ENCODE measurements at regions not wholly inside any gene's neighbourhood (a gene's known extent, or its start where the extent isn't known, plus 50 kb on each side); places are given as distances from the start of the nearest gene placed in this dataset.

- 7% methylated on average over 2 of the region's 2 CpGs for WGBS (ENCODE audit: insufficient coverage, low coverage, missing lambda C conversion rate)
- H3K4me2 ChIP-seq (ENCODE audit: insufficient read depth, low read length), result no peak overlapping the region
- H3K36me3 ChIP-seq (ENCODE audit: control insufficient read depth, insufficient read depth, low read length), result no peaks in the 10 kb centered on the region
- in situ Hi-C loops (cut with MboI), result no loop called here
- H3K27ac ChIP-seq (ENCODE audit: extremely low read depth, low read depth, low read length), result no peak overlapping the region
- H2AFZ ChIP-seq (ENCODE audit: low read depth, low read length), result no peak overlapping the region
- intact Hi-C loops (cut with micrococcal nuclease), result no loop called here
- FAIRE-seq (no peak), ATAC-seq (no peak), DNase-seq (ENCODE audit: extremely low read depth in 1 of 4, low spot score in 3 of 4) (no peak)
- H3K27me3 ChIP-seq (ENCODE audit: control insufficient read depth in 2 of 2, insufficient read depth in 2 of 2, low read length in 2 of 2), result peaks cover 0 to 7% of the 10 kb centered on the region in 2 experiments; a peak in 4 of 5 replicates
- TF ChIP-seq CHD2 (IDR thresholded peaks at IDR 0.05; ENCODE audit: low read depth, low read length) (no peak), SOX6 (IDR thresholded peaks at IDR 0.05) (no peak), IRF2 (CRISPR knock-in tag; IDR thresholded peaks at IDR 0.05) (no peak), GABPB2 (CRISPR knock-in tag; conservative IDR thresholded peaks at IDR 0.05) (no peak), ZNF561 (CRISPR knock-in tag; conservative IDR thresholded peaks at IDR 0.05) (no peak), VEZF1 (CRISPR knock-in tag; IDR thresholded peaks at IDR 0.05) (no peak), TEAD4 (IDR thresholded peaks at IDR 0.05; ENCODE audit: low read length) (no peak), TEAD4 (CRISPR knock-in tag; IDR thresholded peaks at IDR 0.05; ENCODE audit: borderline replicate concordance) (no peak), ZNF766 (CRISPR knock-in tag; conservative IDR thresholded peaks at IDR 0.05) (no peak), ADNP (tag; IDR thresholded peaks at IDR 0.05) (no peak), XRCC3 (IDR thresholded peaks at IDR 0.05) (no peak), STAG1 (CRISPR knock-in tag; IDR thresholded peaks at IDR 0.05; ENCODE audit: borderline replicate concordance) (no peak), TAL1 (IDR thresholded peaks at IDR 0.05) (no peak), ELF4 (CRISPR knock-in tag; IDR thresholded peaks at IDR 0.05) (no peak), ZNF124 (CRISPR knock-in tag; IDR thresholded peaks at IDR 0.05) (no peak)
- H3K4me3 ChIP-seq, result no peak overlapping the region
- ChIA-PET POLR2A (no interaction called here), CTCF (ENCODE audit: low intra/inter-chr PET ratio) (no interaction called here)
- H4K20me1 ChIP-seq (replicated peaks; ENCODE audit: control insufficient read depth, insufficient read depth, low read length), result no peaks in the 10 kb centered on the region
- H3K79me2 ChIP-seq (ENCODE audit: control insufficient read depth, insufficient read depth, low read length), result no peaks in the 10 kb centered on the region
- H3K4me1 ChIP-seq (replicated peaks in 1 of 2; ENCODE audit: control insufficient read depth in 2 of 2, insufficient read depth in 2 of 2, low read length in 2 of 2), result no peaks in the 10 kb centered on the region
- no peaks in the 10 kb centered on the region for H3K9me1 ChIP-seq (ENCODE audit: control insufficient read depth, insufficient read depth, low read length)
- H3K9ac ChIP-seq (ENCODE audit: insufficient read depth in 1 of 2, low read depth in 2 of 2, low read length in 2 of 2), result no peak overlapping the region
- H3K9me3 ChIP-seq (replicated peaks; ENCODE audit: control insufficient read depth, insufficient read depth, low read depth, low read length), result no peaks in the 10 kb centered on the region
- BruUV-seq (replicated peaks), result no TSS peak
These were observed 159.2 kb upstream of the TUT7 start for GRCh38 chr9:86513429-86513828.

Data from K562 (cell line).